Skeletal muscle cell (primary cell): ENCODE measurements at regions not wholly inside any gene's neighbourhood (a gene's known extent, or its start where the extent isn't known, plus 50 kb on each side); places are given as distances from the start of the nearest gene placed in this dataset.
"Not testable (repeated sequence)": the region's sequence is repeated elsewhere in the genome, so short reads cannot be mapped to it uniquely, and the experiment has no call there.

ENCODE experiments used
- DNase-seq: peaks from one replicate; pipeline ENCODE4 v3.0.0-alpha.2; 2010; ENCODE audit warnings: low read depth
- H3K4me3 ChIP-seq: 2 replicates; pipeline ENCODE4 v1.5.1; 2011; ENCODE audit warnings: low read depth, mild to moderate bottlenecking, control low read depth, low read length, moderate library complexity

- H3K4me3 ChIP-seq: no peak overlapping the region
- no peak for DNase-seq
These were observed 74.1 kb downstream of the SLC35B3 start for GRCh38 chr6:8361259-8361658.

GRCh38 chr6:8352966-8353340 lies 82.4 kb downstream of the SLC35B3 start:
- DNase-seq: no peak
- H3K4me3 ChIP-seq: no peak overlapping the region

DNA sequence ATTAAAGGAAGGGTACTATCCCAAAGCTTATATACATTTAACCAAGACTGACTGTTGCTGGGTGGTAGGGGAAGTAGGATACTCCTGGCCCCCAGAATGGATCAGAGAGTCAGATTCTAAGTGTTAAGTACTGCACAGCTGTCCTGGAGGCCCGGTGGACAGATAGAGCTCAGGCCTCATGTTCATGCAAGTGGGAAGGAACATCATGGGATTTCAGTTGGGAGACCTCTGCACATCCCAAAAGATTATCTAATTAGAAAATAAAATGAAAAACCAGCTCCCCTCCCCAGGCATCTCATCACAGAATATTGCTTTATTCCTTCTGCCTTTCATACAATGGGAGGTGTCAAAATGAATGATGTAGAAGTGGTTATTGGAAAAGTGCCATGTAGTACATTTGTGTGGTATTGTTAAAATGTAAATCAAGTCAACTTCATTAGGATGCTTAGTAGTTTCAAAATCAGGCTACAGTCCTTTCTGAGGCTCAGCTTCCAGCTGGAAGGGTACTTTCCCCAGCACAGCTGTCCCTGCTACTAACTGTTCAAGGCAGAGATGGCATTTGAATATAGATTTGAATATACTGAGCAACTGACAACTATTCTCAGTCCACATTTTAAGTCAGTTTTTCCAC lies 82.9 kb downstream of the SLC35B3 start:
- no peak for DNase-seq
- H3K4me3 ChIP-seq: no peak overlapping the region

DNA sequence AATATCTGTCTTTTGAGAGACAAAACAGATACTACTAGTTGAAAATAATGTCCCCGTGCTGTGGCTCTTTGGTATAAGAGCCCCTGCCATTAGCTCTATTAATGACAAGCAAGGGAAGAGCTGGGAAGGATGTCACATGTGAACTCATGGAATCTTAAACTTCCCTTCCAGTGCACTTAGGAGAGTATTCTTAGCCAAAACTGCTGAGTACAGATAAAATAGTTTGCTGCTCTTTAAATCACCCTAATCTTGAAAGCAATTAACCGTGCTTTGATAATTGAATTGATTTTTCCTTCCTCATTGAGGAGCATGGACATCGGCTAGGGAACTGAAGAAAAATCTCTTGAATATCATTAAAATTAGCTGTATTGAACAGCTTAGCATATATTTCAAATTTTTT lies 91.7 kb downstream of the SLC35B3 start:
- no peak overlapping the region for H3K4me3 ChIP-seq
- DNase-seq: no peak

GRCh38 chr6:8342241-8342819 lies 93.0 kb downstream of the SLC35B3 start:
- no peak for DNase-seq
- H3K4me3 ChIP-seq: no peak overlapping the region

- no peak for DNase-seq
- no peak overlapping the region for H3K4me3 ChIP-seq
These were observed 98.2 kb downstream of the SLC35B3 start for GRCh38 chr6:8337147-8337546.

DNA sequence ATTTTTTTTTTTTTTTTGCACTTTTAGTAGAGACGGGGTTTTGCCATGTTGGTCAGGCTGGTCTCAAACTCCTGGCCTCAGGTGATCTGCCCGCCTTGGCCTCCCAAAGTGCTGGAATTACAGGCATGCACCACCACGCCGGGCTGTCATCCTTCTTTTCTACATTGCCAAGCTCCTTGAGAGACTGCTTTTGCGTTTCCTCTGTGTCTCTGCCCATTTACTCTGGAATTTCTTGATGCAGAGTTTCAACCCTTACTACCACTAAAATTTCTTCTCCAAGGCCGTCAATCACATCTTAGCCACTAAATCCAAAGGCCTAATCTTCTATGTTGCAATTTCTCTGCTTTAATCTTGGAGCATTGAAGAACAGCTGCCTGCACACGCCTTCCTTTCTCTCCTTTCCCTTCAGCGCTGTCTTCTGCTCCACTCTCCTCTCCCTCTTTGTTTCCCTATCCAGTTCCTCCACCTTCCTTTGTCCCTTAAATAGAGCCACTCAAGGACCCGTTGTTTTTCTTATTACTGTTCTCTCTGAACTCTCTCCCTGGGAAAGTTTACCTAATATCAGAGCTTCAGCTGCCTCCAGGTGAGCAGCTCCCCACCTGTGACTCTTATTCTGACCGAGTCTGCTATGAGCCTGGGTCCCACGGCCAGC lies 98.8 kb downstream of the SLC35B3 start:
- no peak overlapping the region for H3K4me3 ChIP-seq
- no peak for DNase-seq

- DNase-seq: no peak
- H3K4me3 ChIP-seq: no peak overlapping the region
These were observed 99.4 kb downstream of the SLC35B3 start for GRCh38 chr6:8335896-8336295.

GRCh38 chr6:8335381-8335780 lies 100.0 kb downstream of the SLC35B3 start:
- H3K4me3 ChIP-seq: no peak overlapping the region
- DNase-seq: no peak

GRCh38 chr6:8334113-8334512 lies 101.2 kb downstream of the SLC35B3 start:
- DNase-seq: no peak
- no peak overlapping the region for H3K4me3 ChIP-seq

DNA sequence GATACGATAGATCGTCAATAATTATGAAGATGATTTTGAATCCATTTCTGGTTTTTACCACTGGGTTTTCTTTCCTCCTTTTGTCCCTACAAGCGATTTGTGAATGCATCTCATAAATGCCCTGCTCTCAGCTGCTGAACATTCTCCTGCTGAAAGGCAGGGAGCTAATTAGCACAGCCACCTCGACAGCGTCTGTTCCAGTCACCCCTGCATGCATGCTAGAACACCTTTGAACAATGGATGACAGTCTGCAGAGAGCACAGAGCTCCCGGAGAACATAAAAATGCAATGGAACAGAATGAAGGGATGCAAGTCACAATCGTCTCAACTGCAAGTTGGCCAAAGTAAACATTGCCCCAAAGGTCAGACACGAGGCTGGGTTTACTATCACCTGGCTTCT lies 105.8 kb downstream of the SLC35B3 start:
- no peak for DNase-seq
- H3K4me3 ChIP-seq: no peak overlapping the region

DNA sequence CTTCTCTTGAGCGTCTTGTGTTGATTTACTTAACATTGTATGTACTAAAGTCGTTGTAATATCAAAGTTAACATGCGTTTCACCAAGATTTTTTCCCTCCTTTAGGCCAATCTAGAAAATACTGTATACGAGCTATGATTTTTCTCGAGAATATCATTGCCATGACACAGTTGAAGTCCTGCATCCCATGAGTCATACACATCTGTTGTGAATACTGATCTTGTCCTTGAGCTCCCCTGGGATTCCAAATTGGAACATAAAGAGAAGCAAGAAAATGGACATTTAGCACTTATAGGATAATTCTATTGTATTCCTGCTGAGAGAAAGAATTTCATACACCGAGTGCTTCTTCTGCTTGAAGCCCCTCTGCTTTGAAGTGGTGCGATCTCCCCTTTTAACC lies 109.6 kb downstream of the SLC35B3 start:
- DNase-seq: no peak
- no peak overlapping the region for H3K4me3 ChIP-seq

DNA sequence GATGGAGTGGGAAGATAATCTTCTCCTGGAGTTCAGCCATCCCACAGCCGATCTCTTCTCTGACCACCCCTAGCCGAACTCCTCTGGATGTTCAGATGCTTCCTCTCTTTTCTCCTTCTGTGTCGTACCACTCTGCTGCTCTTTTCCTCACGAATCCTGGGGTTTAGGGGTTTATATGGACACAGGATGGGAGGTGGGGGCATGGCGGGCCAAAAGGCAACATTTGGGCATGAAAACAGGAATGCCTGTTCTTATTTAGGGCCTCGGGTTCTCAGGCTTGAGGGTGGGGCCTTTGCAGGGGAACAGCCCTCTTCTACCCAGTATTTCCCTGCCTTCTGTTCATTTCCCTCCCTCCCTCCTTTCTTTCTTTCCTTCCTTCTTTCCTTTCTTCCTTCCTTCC lies 112.7 kb downstream of the SLC35B3 start:
- H3K4me3 ChIP-seq: no peak overlapping the region
- no peak for DNase-seq

- H3K4me3 ChIP-seq: no peak overlapping the region
- no peak for DNase-seq
These were observed 113.5 kb downstream of the SLC35B3 start for GRCh38 chr6:8321671-8322404.

DNA sequence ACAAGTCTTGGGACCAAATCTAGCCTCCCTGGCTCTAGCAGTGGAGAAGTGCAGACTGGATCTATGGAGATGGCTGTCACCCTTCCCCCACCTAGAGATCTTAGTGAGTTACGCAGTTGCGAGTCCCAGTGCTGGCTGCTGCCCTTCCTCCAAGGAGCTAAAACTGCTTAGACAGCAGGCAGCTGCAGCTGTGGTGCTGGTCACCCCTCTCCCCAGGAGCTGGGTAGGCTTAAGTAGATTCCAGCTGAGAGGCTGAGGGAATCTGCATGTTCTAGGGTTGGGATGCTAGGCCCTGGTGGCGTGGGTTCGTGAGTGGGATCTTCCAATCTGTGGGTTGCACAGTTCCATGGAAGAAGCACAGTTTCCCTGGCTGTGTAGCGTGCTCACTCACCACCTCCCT lies 120.2 kb downstream of the SLC35B3 start:
- DNase-seq: no peak
- no peak overlapping the region for H3K4me3 ChIP-seq

DNA sequence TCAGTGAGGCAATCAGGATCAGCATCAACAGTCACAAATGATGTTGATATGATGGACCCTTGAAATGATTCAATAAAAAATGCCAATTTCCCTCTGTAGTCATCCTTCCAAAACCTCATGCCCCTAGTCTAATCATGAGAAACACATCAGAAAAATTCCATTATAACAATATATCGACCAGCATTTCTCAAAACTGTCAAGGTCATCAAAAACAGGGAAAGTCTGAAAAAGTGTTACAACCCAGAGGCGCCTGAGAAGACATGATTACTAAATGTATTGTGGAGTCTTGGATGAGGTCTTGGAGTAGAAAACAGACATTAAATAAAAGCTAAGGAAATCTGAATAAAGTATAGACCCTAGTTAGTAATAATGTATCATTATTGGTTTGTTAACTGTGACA lies 133.8 kb downstream of the SLC35B3 start:
- no peak for DNase-seq
- no peak overlapping the region for H3K4me3 ChIP-seq

- no peak for DNase-seq
- no peak overlapping the region for H3K4me3 ChIP-seq
These were observed 136.3 kb downstream of the SLC35B3 start for GRCh38 chr6:8299034-8299433.

DNA sequence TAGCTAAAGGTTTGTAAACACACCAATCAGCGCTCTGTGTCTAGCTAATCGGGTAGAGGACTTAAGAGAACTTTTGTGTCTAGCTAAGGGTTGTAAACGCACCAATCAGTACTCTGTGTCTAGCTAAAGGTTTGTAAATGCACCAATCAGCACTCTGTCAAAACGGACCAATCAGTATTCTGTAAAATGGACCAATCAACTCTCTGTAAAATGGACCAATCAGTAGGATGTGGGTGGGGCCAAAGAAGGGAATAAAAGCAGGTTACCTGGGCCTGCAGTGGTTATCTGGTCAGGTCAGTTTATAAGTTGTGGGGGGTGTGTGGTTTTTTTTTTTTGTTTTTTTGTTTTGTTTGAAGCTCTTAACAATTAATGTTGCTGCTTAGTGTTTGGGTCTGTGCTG lies 152.4 kb downstream of the SLC35B3 start:
- H3K4me3 ChIP-seq, DNase-seq: not testable (repeated sequence)

- H3K4me3 ChIP-seq: no peak overlapping the region
- DNase-seq: no peak
These were observed 153.0 kb downstream of the SLC35B3 start for GRCh38 chr6:8282380-8282779.

GRCh38 chr6:8279041-8279805 lies 156.1 kb downstream of the SLC35B3 start:
- H3K4me3 ChIP-seq: no peak overlapping the region
- DNase-seq: no peak
